GM21717 (cell line): ENCODE measurements at regions not wholly inside any gene's neighbourhood (a gene's known extent, or its start where the extent isn't known, plus 50 kb on each side); places are given as distances from the start of the nearest gene placed in this dataset.
"Not testable (repeated sequence)": the region's sequence is repeated elsewhere in the genome, so short reads cannot be mapped to it uniquely, and the experiment has no call there.

Source experiments
- ATAC-seq: cut with Tn5 transposase; IDR thresholded peaks from one replicate; pipeline ENCODE4 v1.9.1; 2021; ENCODE audit warnings: mild to moderate bottlenecking, moderate library complexity; ENCODE audit not compliant: unreplicated experiment

- not testable (repeated sequence) for ATAC-seq
Measured at GRCh38 chr6:44017307-44017706, 109.9 kb downstream of the MRPL14 start.

- ATAC-seq = no peak
Measured at GRCh38 chr6:44016131-44016870, 111.0 kb downstream of the MRPL14 start.

DNA sequence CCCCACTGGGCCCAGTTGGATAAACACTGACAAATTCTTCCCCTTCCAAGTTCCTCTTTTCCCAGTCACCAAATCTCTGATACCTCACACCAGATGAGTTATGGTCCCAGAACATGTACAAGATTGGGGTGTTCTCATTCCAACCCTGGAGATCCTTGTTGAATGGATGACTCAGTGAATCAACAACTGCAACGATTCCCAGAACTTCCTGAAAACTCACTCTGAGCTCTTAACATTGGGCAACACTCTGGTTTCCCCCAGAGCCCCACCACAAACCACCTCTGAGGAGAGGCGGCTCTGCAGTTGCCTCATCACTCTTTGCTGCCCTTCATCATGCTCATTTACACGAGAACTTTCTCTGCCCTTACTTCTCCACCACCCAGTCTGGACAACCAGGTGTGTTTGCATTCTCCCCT, 115.2 kb downstream of the MRPL14 start:
- no peak for ATAC-seq

GRCh38 chr6:44011350-44011920, 115.8 kb downstream of the MRPL14 start:
- no peak for ATAC-seq

DNA sequence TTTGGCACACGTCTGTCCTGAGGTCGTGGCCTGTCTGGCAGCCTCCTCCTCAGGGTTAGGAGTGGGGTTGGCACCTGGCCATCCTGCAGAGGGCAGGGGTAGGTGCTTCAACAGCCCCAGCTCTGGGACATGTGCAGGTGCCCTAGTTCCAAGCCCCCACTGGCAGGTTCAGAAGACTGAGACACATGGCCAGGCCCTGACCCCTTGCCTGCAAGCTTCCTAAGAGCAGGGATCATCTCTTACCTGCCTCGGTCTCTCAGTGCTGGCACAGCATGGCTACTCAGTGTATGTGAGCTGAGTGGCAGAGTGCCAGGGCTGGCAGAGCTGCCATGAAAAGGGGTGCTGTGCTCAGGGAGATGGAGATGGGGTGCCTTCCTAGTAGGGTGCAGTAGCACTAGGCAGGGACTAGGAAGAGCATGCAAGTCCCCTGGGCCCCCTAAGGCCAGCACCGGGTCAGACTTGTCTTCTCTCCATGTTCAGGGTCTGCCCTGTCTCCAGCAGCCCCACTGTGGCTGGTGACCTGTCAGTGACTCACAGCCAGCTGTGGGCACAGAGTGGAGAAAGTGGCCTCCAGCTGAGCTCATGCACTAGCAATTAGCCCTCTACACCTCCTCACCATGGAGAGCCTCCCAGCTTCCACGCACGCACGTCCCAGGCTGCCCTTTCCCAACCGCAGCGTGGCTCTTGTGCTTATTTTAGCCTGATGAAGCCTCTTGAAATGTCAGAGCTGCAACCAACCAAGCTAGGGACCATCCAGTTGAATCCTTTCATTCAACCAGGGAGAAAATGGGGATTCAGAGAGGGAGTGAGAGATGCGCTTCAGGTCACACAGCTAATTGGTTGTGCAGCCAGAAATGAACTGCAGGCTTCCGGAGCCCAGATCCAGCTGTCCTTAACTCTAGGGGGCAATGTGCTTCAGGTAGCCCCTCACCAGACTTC, 116.6 kb downstream of the MRPL14 start:
- ATAC-seq = no peak

DNA sequence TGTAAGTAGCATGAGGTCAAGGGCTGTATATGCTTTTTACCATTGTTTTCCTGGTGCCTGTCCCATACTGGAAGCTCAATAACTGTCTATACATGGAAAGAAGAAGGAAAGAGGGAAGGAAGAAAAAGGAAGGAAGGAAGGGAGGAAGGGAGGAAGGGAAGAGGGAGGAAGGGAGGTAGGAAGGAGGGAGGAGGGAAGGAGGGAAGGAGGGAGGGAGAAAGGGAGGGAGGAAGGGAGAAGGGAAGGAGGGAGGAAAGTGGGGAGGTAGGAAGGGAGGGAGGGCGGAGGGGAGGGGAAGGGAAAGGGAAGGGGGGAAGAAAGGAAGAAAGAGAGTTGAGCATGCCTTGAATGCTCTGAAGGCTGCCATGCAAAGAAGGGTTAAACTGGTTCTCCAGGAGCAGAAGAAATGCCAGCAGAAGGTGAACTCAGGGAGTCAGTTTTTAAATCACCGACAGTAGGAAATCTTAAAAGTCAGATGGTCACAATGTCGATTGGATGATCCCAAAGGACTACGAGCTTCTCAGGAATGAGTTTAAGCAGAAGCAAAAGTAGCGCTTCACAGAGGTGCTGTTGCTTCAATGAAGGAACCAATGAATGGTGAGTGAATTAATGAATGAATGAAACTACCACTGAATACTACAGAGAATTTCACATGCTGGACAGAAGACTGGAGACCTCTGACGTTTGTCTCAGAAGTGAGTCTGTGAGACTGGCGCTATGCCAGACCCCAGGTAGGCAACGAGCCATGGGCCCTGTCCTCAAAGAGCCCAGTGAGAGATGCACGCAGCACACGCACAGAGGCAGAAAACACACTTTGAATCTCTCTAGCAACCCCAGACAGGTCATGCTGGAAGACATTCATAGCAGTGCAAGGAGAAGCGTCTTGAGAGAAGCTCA, 117.6 kb downstream of the MRPL14 start:
- ATAC-seq = no peak

DNA sequence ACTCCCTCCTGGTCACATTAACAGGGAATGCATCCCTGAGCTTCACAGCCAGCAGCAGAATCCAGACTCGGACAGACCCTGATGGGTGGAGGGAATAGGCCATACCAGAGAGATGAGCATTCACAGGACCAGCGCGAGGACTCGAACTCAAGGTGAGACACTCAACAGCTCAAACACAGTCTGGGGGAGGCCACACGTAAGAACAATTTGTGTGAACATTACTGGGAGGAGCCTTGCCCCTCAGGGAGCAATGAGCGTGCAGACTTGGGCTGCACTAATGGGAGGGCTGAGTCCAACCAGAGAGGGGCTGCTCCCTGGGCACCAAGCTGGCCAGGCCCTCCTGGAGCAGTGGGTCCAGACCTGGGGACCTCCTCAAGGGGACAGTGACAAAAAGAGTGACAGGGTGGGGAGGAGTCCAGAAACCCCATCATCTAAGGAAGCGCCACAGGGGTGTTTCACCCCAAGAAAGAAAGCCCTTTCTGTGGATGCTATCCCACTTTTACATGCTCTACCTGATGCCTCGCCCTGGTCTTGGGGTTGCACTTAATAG, 118.4 kb downstream of the MRPL14 start:
- ATAC-seq = no peak

- no peak for ATAC-seq
Measured at GRCh38 chr6:44007818-44008621, 119.2 kb downstream of the MRPL14 start.

- ATAC-seq = no peak
Measured at GRCh38 chr6:44006872-44007303, 120.4 kb downstream of the MRPL14 start.

DNA sequence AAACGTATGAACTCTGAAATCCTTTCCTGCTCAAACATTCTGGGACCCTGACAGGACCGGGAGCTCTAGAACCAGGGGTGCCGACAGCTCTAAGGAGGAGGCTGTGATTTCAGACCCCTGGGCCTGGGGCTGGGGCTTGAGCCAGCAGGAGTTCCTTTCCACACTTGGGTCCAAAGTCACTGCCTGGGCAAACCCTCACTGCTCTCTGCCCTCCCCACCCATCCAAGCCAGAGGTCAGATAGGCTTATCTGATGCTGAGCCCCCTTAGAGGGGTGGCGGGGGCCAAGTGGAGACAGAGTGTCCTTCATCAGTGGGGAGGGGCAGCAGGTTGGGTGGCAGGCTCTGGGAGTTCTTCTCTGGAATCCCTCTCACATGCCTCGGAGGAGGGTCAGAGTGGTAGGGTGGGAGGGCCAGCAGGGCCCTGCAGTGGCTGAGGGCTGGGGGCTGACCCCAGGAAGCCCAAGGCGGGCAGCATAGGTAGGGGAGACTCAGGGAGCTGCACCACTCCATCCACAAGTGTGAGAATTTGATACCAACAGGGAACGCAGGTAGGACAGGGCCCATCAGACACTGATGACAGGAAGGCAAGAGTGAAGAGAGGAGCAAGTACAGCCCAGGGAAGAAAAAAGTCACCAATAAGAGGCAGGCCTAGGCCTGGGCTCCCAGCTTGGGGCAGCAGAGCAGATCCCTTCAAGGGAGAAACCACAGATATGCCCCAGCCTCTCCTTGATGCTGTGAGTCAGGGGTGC, 121.0 kb downstream of the MRPL14 start:
- no peak for ATAC-seq

DNA sequence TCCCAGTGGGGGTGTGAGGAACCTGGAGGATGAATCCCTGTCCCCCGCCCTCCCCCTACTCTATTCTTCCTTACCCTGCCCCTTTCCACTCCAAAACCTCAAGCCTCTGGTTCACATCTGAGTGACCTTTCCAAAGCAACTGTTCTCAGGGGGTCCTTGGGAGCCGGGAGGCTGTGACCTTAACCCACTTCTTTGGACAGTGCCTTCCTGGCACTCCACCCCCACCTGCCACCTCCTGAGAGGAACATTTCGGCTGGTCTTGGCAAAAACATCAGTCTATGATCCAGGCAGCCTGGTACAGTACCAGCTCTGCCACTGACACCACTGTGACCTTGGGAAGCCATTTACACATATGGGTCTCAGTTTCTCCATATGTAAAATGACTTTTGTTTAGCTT, 121.7 kb downstream of the MRPL14 start:
- no peak for ATAC-seq

GRCh38 chr6:44004625-44005506, 122.4 kb downstream of the MRPL14 start:
- no peak for ATAC-seq

GRCh38 chr6:44004136-44004535, 123.1 kb downstream of the MRPL14 start:
- no peak for ATAC-seq

DNA sequence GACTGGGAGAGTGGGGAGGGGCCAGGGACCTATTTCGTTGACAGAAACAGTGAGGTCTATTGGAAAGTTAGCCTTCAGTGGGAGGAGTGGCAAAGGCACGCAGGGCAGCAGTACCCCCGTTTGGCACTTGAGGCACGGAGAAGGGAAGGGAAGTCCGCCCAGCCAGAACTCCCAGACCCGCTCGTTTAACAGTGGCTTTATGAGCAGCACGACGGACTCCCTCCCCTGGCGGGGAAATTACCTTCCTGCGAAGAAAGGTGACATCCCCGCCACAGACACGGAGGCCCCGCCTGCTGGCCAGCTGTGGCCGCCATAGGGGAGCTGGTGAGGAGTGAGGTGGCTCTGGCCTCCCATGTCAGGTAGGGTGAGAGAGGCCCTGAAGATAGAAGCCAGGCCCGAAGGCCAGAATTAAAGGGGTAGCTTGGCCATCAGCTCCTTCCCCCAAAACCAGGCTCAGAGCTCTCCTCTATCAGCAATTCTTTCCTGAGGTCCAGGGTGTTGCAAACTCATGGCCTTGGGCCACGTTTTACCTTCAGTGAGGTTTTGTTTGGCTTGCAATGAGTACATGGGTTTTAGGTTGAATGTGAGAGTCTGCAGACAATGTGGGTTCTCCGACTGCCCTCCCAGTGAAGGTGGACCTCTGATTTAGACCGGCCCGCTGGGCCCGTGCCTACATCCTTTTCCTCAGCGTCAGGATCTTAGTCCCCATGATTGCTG, 123.7 kb downstream of the MRPL14 start:
- ATAC-seq = no peak

- no peak for ATAC-seq
Measured at GRCh38 chr6:44002593-44003344, 124.5 kb downstream of the MRPL14 start.

DNA sequence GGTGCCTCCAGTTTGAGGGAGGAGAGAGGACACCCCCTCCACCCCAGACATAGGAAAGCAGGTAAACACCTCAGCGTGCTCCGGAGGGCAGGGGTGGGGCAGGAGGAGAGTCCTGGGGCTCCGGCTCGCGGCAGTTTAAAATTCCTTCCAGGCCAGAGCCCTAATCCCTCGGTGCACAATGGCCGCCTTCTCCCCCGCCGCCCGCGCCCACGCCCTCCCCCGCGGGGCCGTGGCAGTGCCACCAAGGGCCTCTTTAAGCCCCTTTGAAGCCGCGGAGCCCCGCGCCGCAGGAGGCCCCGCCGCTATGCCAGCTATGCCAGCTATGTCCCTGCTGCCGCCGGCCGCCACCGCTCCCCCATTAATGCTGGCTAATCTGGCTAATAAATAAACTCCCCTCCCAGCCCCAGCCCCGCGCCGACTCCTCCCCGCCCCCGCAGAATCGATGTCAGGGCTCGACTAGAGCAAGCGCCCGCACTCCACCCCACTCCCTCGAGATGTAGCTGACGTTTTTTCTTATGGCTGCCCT, 125.1 kb downstream of the MRPL14 start:
- ATAC-seq = no peak
